Progenitor cell of endocrine pancreas (in vitro differentiated cells): ENCODE measurements at regions not wholly inside any gene's neighbourhood (a gene's known extent, or its start where the extent isn't known, plus 50 kb on each side); places are given as distances from the start of the nearest gene placed in this dataset. TPM values are rescaled to one million over a fixed set of nuclear protein-coding genes. Genes with fewer than 3 reads are reported as not detected.

Source experiments
- microRNA-seq: library from miRNA; unstranded; fragments of <30 nt; microRNA quantifications from one replicate; pipeline ENCODE4 v1.1.0, GENCODE V29; 2020; ENCODE audit warnings: borderline number of aligned reads; ENCODE audit not compliant: unreplicated experiment

Small RNAs in the stretch of these regions (microRNA-seq; reads per million reads assigned to microRNA genes)
- gene MIR1261: not detected
- not detected for gene MIR4490
